H1 (cell line): ENCODE measurements at regions not wholly inside any gene's neighbourhood (a gene's known extent, or its start where the extent isn't known, plus 50 kb on each side); places are given as distances from the start of the nearest gene placed in this dataset.
A peak's percentile ranks its signal among the peaks of the same experiment; 100 is the strongest.

ENCODE experiments used
- CTCF ChIA-PET: fragments of 300-600 bp; sonication (Branson Sonifier 250); formaldehyde crosslinking; loops from one replicate; lab custom pipeline; 2021; ENCODE audit not compliant: partially characterized antibody; lab: Charles Lee
- POLR2A ChIA-PET: fragments of 300-600 bp; sonication (Branson Sonifier 250); formaldehyde crosslinking; loops from one replicate; lab custom pipeline; 2021; ENCODE audit warnings: inconsistent platforms; ENCODE audit not compliant: partially characterized antibody; lab: Charles Lee
- DNase-seq, 2 experiments: peaks; one replicate each; pipeline versions ENCODE4 v3.0.0 to v3.0.0-alpha.2; 2010 to 2022; ENCODE audit warnings: low spot score in 2 of 2, low read depth in 1 of 2, mixed read lengths in 1 of 2
- FAIRE-seq: peaks from 2 replicates; lab custom pipeline; 2011; peaks lifted over from hg19 to GRCh38; lab: Jason Lieb, UNC
- H2AFZ ChIP-seq: 2 replicates; pipeline ENCODE4 v1.8.1; 2012; ENCODE audit warnings: low read length, inconsistent platforms
- H2AK5ac ChIP-seq: 2 replicates; pipeline ENCODE4 v1.6.1; 2013; ENCODE audit warnings: low read depth, low read length
- H2BK120ac ChIP-seq: replicated peaks from 2 replicates; pipeline ENCODE3; 2013; ENCODE audit warnings: low read depth, low read length, inconsistent platforms
- H2BK12ac ChIP-seq: 2 replicates; pipeline ENCODE4 v1.6.1; 2013; ENCODE audit warnings: low read depth, low read length
- H2BK15ac ChIP-seq: 2 replicates; pipeline ENCODE4 v1.6.1; 2013; ENCODE audit warnings: low read length
- H2BK20ac ChIP-seq: 2 replicates; pipeline ENCODE4 v1.6.1; 2013; ENCODE audit warnings: low read length
- H2BK5ac ChIP-seq: 2 replicates; pipeline ENCODE4 v1.6.1; 2013; ENCODE audit warnings: low read depth, low read length
- H3K14ac ChIP-seq: 2 replicates; pipeline ENCODE4 v1.6.1; 2013; ENCODE audit warnings: inconsistent platforms; ENCODE audit not compliant: insufficient read length
- H3K18ac ChIP-seq: 2 replicates; pipeline ENCODE4 v1.6.1; 2013; ENCODE audit warnings: low read length; ENCODE audit errors: extremely low read depth
- H3K23ac ChIP-seq: 2 replicates; pipeline ENCODE4 v1.6.1; 2013; ENCODE audit warnings: inconsistent platforms; ENCODE audit not compliant: insufficient read length
- H3K23me2 ChIP-seq: 2 replicates; pipeline ENCODE4 v1.6.1; 2013; ENCODE audit warnings: low read depth, low read length
- H3K27ac ChIP-seq: 2 replicates; pipeline ENCODE4 v1.6.1; 2011; ENCODE audit warnings: low read depth, low read length, inconsistent platforms
- H3K27me3 ChIP-seq, 4 experiments: replicated peaks in 1 of 4; 1 replicate in 1 of 4; 2 replicates in 3 of 4; pipeline versions ENCODE4 v1.6.1 to v1.8.1; 2011 to 2013; ENCODE audit warnings: low read length in 3 of 4, mild to moderate bottlenecking in 3 of 4, inconsistent platforms in 2 of 4, mixed read lengths in 2 of 4, moderate library complexity in 1 of 4; ENCODE audit not compliant: control insufficient read depth in 3 of 4, insufficient read depth in 3 of 4; ENCODE audit errors: extremely low read depth in 1 of 4
- H3K36me3 ChIP-seq, 4 experiments: 2 replicates each; pipeline versions ENCODE4 v1.6.1 to v1.8.1; 2011 to 2013; ENCODE audit warnings: mild to moderate bottlenecking in 4 of 4, low read length in 3 of 4, moderate library complexity in 2 of 4, control low read depth in 1 of 4, inconsistent platforms in 1 of 4; ENCODE audit not compliant: insufficient read depth in 4 of 4, control insufficient read depth in 2 of 4
- H3K4ac ChIP-seq: replicated peaks from 2 replicates; pipeline ENCODE3; 2013; ENCODE audit warnings: low read length, low read depth, mixed read lengths, inconsistent platforms; ENCODE audit not compliant: insufficient read length
- H3K4me1 ChIP-seq, 4 experiments: replicated peaks in 1 of 4; 1 replicate in 1 of 4; 2 replicates in 3 of 4; pipeline versions ENCODE4 v1.6.1 to v1.8.1; 2011 to 2013; ENCODE audit warnings: low read length in 3 of 4, inconsistent platforms in 2 of 4, mixed read lengths in 1 of 4; ENCODE audit not compliant: insufficient read depth in 4 of 4, control insufficient read depth in 3 of 4
- H3K4me2 ChIP-seq, 2 experiments: 2 replicates each; pipeline versions ENCODE4 v1.6.1 to v1.8.1; 2011 to 2013; ENCODE audit warnings: low read depth in 2 of 2, low read length in 2 of 2, control low read depth in 1 of 2, inconsistent platforms in 1 of 2, mild to moderate bottlenecking in 1 of 2; ENCODE audit not compliant: insufficient read depth in 1 of 2
- H3K4me3 ChIP-seq, 4 experiments: fragments of 200-600, 300-600 bp in 1 of 4; sonication (generic), shearing (Covaris generic), sonication (Bioruptor Twin) in 1 of 4; 2 replicates each; pipeline versions ENCODE4 v1.5.1 to v1.8.1; 2011 to 2016; ENCODE audit warnings: low read length in 4 of 4, low read depth in 3 of 4, control low read depth in 2 of 4, inconsistent platforms in 2 of 4, mild to moderate bottlenecking in 2 of 4, mixed read lengths in 1 of 4, moderate library complexity in 1 of 4; ENCODE audit not compliant: insufficient read depth in 2 of 4; ENCODE audit errors: extremely low read depth in 1 of 4
- H3K56ac ChIP-seq: replicated peaks from 2 replicates; pipeline ENCODE3; 2013; ENCODE audit warnings: low read depth, mild to moderate bottlenecking, mixed read lengths, low read length, inconsistent platforms; ENCODE audit not compliant: insufficient read length
- H3K79me1 ChIP-seq: 2 replicates; pipeline ENCODE4 v1.6.1; 2013; ENCODE audit warnings: low read depth, low read length, control low read depth
- H3K79me2 ChIP-seq, 2 experiments: 2 replicates each; pipeline versions ENCODE4 v1.6.1 to v1.8.1; 2012 to 2013; ENCODE audit warnings: low read length in 2 of 2, mild to moderate bottlenecking in 2 of 2, inconsistent platforms in 1 of 2; ENCODE audit not compliant: insufficient read depth in 2 of 2, control insufficient read depth in 1 of 2
- H3K9ac ChIP-seq, 4 experiments: replicated peaks in 1 of 4; 1 replicate in 1 of 4; 2 replicates in 3 of 4; pipeline versions ENCODE4 v1.6.1 to v1.8.1; 2011 to 2013; ENCODE audit warnings: low read depth in 3 of 4, low read length in 3 of 4, control low read depth in 2 of 4, mild to moderate bottlenecking in 2 of 4, moderate library complexity in 2 of 4, inconsistent platforms in 1 of 4; ENCODE audit errors: extremely low read depth in 1 of 4
- H3K9me3 ChIP-seq, 2 experiments: 2 replicates each; pipeline versions ENCODE4 v1.6.1 to v1.8.1; 2012 to 2013; ENCODE audit warnings: mild to moderate bottlenecking in 2 of 2, moderate library complexity in 2 of 2, control low read depth in 1 of 2, inconsistent platforms in 1 of 2, low read depth in 1 of 2, low read length in 1 of 2, mixed read lengths in 1 of 2; ENCODE audit not compliant: insufficient read depth in 2 of 2
- H4K20me1 ChIP-seq, 2 experiments: replicated peaks in 1 of 2; 2 replicates each; pipeline versions ENCODE3 to v1.8.1; 2011 to 2013; ENCODE audit warnings: inconsistent platforms in 2 of 2, low read length in 2 of 2, mild to moderate bottlenecking in 1 of 2; ENCODE audit not compliant: insufficient read depth in 2 of 2, control insufficient read depth in 1 of 2
- H4K5ac ChIP-seq: 2 replicates; pipeline ENCODE4 v1.6.1; 2013; ENCODE audit warnings: low read length, low read depth, mixed read lengths, inconsistent platforms; ENCODE audit not compliant: insufficient read length
- H4K8ac ChIP-seq: 2 replicates; pipeline ENCODE4 v1.8.0; 2013; ENCODE audit warnings: mild to moderate bottlenecking, moderate library complexity, low read length, inconsistent platforms; ENCODE audit not compliant: insufficient read depth; ENCODE audit errors: extremely low read depth
- H4K91ac ChIP-seq: replicated peaks from 2 replicates; pipeline ENCODE3; 2013; ENCODE audit warnings: low read length, mixed read lengths, inconsistent platforms; ENCODE audit not compliant: insufficient read length
- GTF2F1 ChIP-seq: IDR thresholded peaks from 2 replicates; pipeline ENCODE4 v1.6.1; 2012; ENCODE audit warnings: low read depth, low read length, improper control_type of control experiment, borderline replicate concordance
- JUN ChIP-seq: IDR thresholded peaks from 2 replicates; pipeline ENCODE4 v1.6.1; 2011; ENCODE audit warnings: low read depth, mild to moderate bottlenecking, improper control_type of control experiment, low read length
- MAX ChIP-seq: IDR thresholded peaks from 2 replicates; pipeline ENCODE4 v1.6.1; 2012; ENCODE audit warnings: inconsistent platforms
- TCF12 ChIP-seq: IDR thresholded peaks from 2 replicates; pipeline ENCODE4 v1.6.1; 2011; ENCODE audit warnings: low read depth, mild to moderate bottlenecking, low read length
- TEAD4 ChIP-seq: IDR thresholded peaks from 2 replicates; pipeline ENCODE4 v1.6.1; 2012; ENCODE audit warnings: low read depth, low read length, inconsistent platforms, mixed read lengths
- WGBS, 2 experiments: shearing (Covaris generic) in 1 of 2; methylation state at CpG; one replicate each; pipeline versions ENCODE4 v1.1.6 to v1.1.7; 2013 to 2015; ENCODE audit warnings: low lambda C conversion rate in 2 of 2, mixed read lengths in 2 of 2, inconsistent platforms in 1 of 2, low coverage in 1 of 2, missing lambda C conversion rate in 1 of 2; ENCODE audit not compliant: insufficient replicate concordance in 2 of 2, insufficient coverage in 1 of 2, insufficient read length in 1 of 2; ENCODE audit errors: extremely low coverage in 1 of 2, missing lambda C conversion rate in 1 of 2; 5-methylcytosine and 5-hydroxymethylcytosine counted together
- TF ChIP-seq, protein P1 (sequence below): IDR thresholded peaks from 2 replicates; pipeline ENCODE4 v1.6.1; 2011; ENCODE audit warnings: low read depth, mild to moderate bottlenecking, low read length; ENCODE audit not compliant: insufficient read depth

- Histone ChIP-seq H3K36me3 (no peaks in the 10 kb centered on the region), H3K79me1 (no peaks in the 10 kb centered on the region), H4K8ac (no peak overlapping the region), H2BK15ac (no peak overlapping the region), H2AK5ac (no peak overlapping the region), H2BK5ac (no peak overlapping the region), H2AFZ (no peak overlapping the region), H3K9ac (no peak overlapping the region), H3K4me3 (peak overlapping the region in 1 of 4 experiments; percentile 4; a peak in 1 of 8 replicates), H3K56ac (no peak overlapping the region), H3K18ac (no peak overlapping the region), H3K4me1 (peaks cover 0 to 12% (median 0%) of the 10 kb centered on the region in 4 experiments; a peak in 1 of 7 replicates), H4K91ac (no peak overlapping the region), H2BK120ac (no peak overlapping the region), H2BK20ac (no peak overlapping the region), H3K9me3 (no peaks in the 10 kb centered on the region; a peak in 1 of 4 replicates), H3K23me2 (no peaks in the 10 kb centered on the region), H2BK12ac (no peak overlapping the region), H3K4me2 (peak overlapping the region in 1 of 2 experiments; percentile 57; a peak in 3 of 4 replicates), H3K23ac (no peak overlapping the region), H3K79me2 (no peaks in the 10 kb centered on the region), H4K5ac (no peak overlapping the region), H3K14ac (no peak overlapping the region), H3K4ac (no peak overlapping the region), H3K27ac (no peak overlapping the region), H4K20me1 (no peaks in the 10 kb centered on the region), H3K27me3 (no peaks in the 10 kb centered on the region)
- FAIRE-seq (peak; percentile 52), DNase-seq (no peak)
- CTCF ChIA-PET: interaction anchor here (1.0 to 1.9 kb wide), 3 partner anchors 11 to 95 kb away, joined by 3 to 11 read pairs (median 3); no protein-coding TSS in a partner anchor
- TF ChIP-seq, protein P1, sequence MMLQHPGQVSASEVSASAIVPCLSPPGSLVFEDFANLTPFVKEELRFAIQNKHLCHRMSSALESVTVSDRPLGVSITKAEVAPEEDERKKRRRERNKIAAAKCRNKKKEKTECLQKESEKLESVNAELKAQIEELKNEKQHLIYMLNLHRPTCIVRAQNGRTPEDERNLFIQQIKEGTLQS: no peak
- peak; percentile 44; the same call in 1 of the 2 replicates for TF ChIP-seq TEAD4
- TF ChIP-seq GTF2F1: no peak
- TF ChIP-seq MAX: no peak
- TF ChIP-seq TCF12: no peak
- no peak for TF ChIP-seq JUN
- WGBS, 2 experiments: 46% methylated on average over 4 of the region's 4 CpGs; no CpG with 5 or more reads in 1 of the 2 experiments
- POLR2A ChIA-PET: no interaction called here
Observed at GRCh38 chr13:77383097-77383496, 56.2 kb upstream of the MYCBP2 start.
